ENCODE measurements at regions not wholly inside any gene's neighbourhood (a gene's known extent, or its start where the extent isn't known, plus 50 kb on each side); places are given as distances from the start of the nearest gene placed in this dataset.

- Histone ChIP-seq H3K4me1 (ENCODE audit: control insufficient read depth in 1 of 2, insufficient read depth in 2 of 2, low read length in 2 of 2) (no peaks in the 10 kb centered on the region), H3K27ac (ENCODE audit: low read depth in 1 of 2, low read length in 2 of 2) (no peak overlapping the region), H3K9ac (ENCODE audit: insufficient read depth, low read length, poor library complexity, severe bottlenecking) (no peak overlapping the region), H3K9me3 (replicated peaks in 1 of 2; ENCODE audit: control insufficient read depth in 1 of 2, insufficient read depth in 1 of 2, low read length in 2 of 2) (no peaks in the 10 kb centered on the region), H2AFZ (ENCODE audit: insufficient read depth, low read depth, low read length, poor library complexity, severe bottlenecking) (no peak overlapping the region), H4K20me1 (ENCODE audit: insufficient read depth, low read length) (no peaks in the 10 kb centered on the region), H3K4me3 (replicated peaks in 1 of 3; ENCODE audit: low read depth in 2 of 3, low read length in 3 of 3) (no peak overlapping the region), H3K4me2 (replicated peaks; ENCODE audit: extremely low read depth, low read length, poor library complexity, severe bottlenecking) (no peak overlapping the region), H3K36me3 (replicated peaks in 1 of 2; ENCODE audit: control insufficient read depth in 1 of 2, insufficient read depth in 2 of 2, low read length in 2 of 2) (no peaks in the 10 kb centered on the region), H3K27me3 (ENCODE audit: control insufficient read depth in 2 of 2, insufficient read depth in 2 of 2, low read length in 2 of 2) (no peaks in the 10 kb centered on the region), H3K79me2 (ENCODE audit: insufficient read depth, low read length) (no peaks in the 10 kb centered on the region)
- no peak overlapping the region for H3K4me3 Mint-ChIP-seq
- H3K4me1 Mint-ChIP-seq: no peaks in the 10 kb centered on the region
- no peak for TF ChIP-seq CTCF (IDR thresholded peaks at IDR 0.05)
- no peak for DNase-seq
- WGBS (ENCODE audit: insufficient coverage): 100% methylated on average over 1 of the region's 7 CpGs
- H3K27ac Mint-ChIP-seq: no peak overlapping the region
- H3K9me3 Mint-ChIP-seq: peaks cover 0 to 4% (median 0%) of the 10 kb centered on the region in 7 donors
- peaks cover 0 to 5% (median 0%) of the 10 kb centered on the region in 3 donors for H3K27me3 Mint-ChIP-seq (ENCODE audit: low read depth in 3 of 3)
- no peaks in the 10 kb centered on the region for H3K36me3 Mint-ChIP-seq
- intact Hi-C loops (cut with micrococcal nuclease): no loop called here
These were observed 104.0 kb upstream of the ZFP64 start for GRCh38 chr20:52295556-52295955.

DNA sequence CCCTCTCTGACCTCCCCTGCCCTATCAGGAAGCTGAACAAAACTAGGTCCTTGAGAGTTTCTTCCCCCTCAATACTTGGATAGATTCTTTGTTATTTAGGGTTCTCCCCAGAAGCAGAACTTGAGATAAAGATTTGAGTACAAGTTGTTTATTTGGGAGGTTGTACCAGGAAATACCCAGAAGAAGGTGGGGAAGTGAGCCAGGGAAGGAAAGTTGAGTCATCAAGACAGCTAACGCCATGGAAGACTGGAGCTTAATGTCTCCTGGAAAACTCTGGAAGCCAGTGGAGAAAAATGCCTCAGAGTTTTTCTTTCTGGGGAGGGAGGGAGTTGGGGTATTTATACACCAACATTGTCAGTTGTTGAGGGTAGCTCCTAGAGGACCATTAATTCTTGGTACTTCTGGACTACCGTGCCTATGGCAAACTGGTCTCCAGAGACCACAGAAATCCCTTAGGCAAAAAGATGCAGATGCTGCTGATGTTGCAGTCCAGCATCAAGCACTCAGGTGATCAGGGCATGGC is 102.6 kb upstream of the ZFP64 start:
- Histone ChIP-seq H3K79me2 (ENCODE audit: insufficient read depth, low read length) (no peaks in the 10 kb centered on the region), H4K20me1 (ENCODE audit: insufficient read depth, low read length) (no peaks in the 10 kb centered on the region), H3K4me2 (replicated peaks; ENCODE audit: extremely low read depth, low read length, poor library complexity, severe bottlenecking) (no peak overlapping the region), H3K9me3 (replicated peaks in 1 of 2; ENCODE audit: control insufficient read depth in 1 of 2, insufficient read depth in 1 of 2, low read length in 2 of 2) (no peaks in the 10 kb centered on the region), H3K27ac (ENCODE audit: low read depth in 1 of 2, low read length in 2 of 2) (no peak overlapping the region), H3K4me1 (ENCODE audit: control insufficient read depth in 1 of 2, insufficient read depth in 2 of 2, low read length in 2 of 2) (no peaks in the 10 kb centered on the region), H3K36me3 (replicated peaks in 1 of 2; ENCODE audit: control insufficient read depth in 1 of 2, insufficient read depth in 2 of 2, low read length in 2 of 2) (no peaks in the 10 kb centered on the region), H3K9ac (ENCODE audit: insufficient read depth, low read length, poor library complexity, severe bottlenecking) (no peak overlapping the region), H3K27me3 (ENCODE audit: control insufficient read depth in 2 of 2, insufficient read depth in 2 of 2, low read length in 2 of 2) (no peaks in the 10 kb centered on the region), H3K4me3 (replicated peaks in 1 of 3; ENCODE audit: low read depth in 2 of 3, low read length in 3 of 3) (no peak overlapping the region), H2AFZ (ENCODE audit: insufficient read depth, low read depth, low read length, poor library complexity, severe bottlenecking) (no peak overlapping the region)
- Mint-ChIP-seq H3K27me3 (ENCODE audit: low read depth in 3 of 3) (peaks cover 0 to 3% (median 0%) of the 10 kb centered on the region in 3 donors), H3K4me1 (no peaks in the 10 kb centered on the region), H3K9me3 (peaks cover 0 to 4% (median 0%) of the 10 kb centered on the region in 7 donors), H3K4me3 (no peak overlapping the region), H3K36me3 (no peaks in the 10 kb centered on the region), H3K27ac (no peak overlapping the region)
- 90% methylated on average over 2 of the region's 2 CpGs for WGBS (ENCODE audit: insufficient coverage)
- DNase-seq: no peak
- TF ChIP-seq CTCF (IDR thresholded peaks at IDR 0.05): no peak
- intact Hi-C loops (cut with micrococcal nuclease): no loop called here

Measured in CD14-positive monocyte (primary cell).